ENCODE measurements at regions not wholly inside any gene's neighbourhood (a gene's known extent, or its start where the extent isn't known, plus 50 kb on each side); places are given as distances from the start of the nearest gene placed in this dataset.

GRCh38 chr3:66662894-66663293 is 162.1 kb upstream of the LRIG1 start:
- Histone ChIP-seq H3K4me3 (no peak overlapping the region), H3K9me3 (replicated peaks in 1 of 3) (no peaks in the 10 kb centered on the region), H3K4me1 (replicated peaks in 1 of 2) (no peaks in the 10 kb centered on the region), H3K36me3 (replicated peaks in 1 of 2) (no peaks in the 10 kb centered on the region), H3K27me3 (no peaks in the 10 kb centered on the region), H3K27ac (no peak overlapping the region)
- intact Hi-C loops (cut with DNase I) = no loop called here
- TF ChIP-seq CTCF (IDR thresholded peaks at IDR 0.05) = no peak
- no peak for TF ChIP-seq POLR2A (IDR thresholded peaks at IDR 0.05)
- no peak for DNase-seq
- 77 to 81% (median 79%) methylated on average over 6 of the region's 6 CpGs for WGBS, 4 donors

- no peak for DNase-seq
- 78 to 87% (median 81%) methylated on average over 5 of the region's 5 CpGs for WGBS, 4 donors
- H3K9me3 ChIP-seq (replicated peaks in 1 of 3) = no peaks in the 10 kb centered on the region
- H3K36me3 ChIP-seq (replicated peaks in 1 of 2) = no peaks in the 10 kb centered on the region
- no peak overlapping the region for H3K4me3 ChIP-seq
- H3K4me1 ChIP-seq (replicated peaks in 1 of 2) = no peaks in the 10 kb centered on the region
- intact Hi-C loops (cut with DNase I) = no loop called here
- H3K27me3 ChIP-seq = no peaks in the 10 kb centered on the region
- no peak overlapping the region for H3K27ac ChIP-seq
- no peak for TF ChIP-seq CTCF (IDR thresholded peaks at IDR 0.05)
- TF ChIP-seq POLR2A (IDR thresholded peaks at IDR 0.05) = no peak
Measured at GRCh38 chr3:66665021-66665695, 164.3 kb upstream of the LRIG1 start.

- no peaks in the 10 kb centered on the region for H3K36me3 ChIP-seq (replicated peaks in 1 of 2)
- no peak overlapping the region for H3K27ac ChIP-seq
- H3K4me1 ChIP-seq (replicated peaks in 1 of 2) = no peaks in the 10 kb centered on the region
- no peak overlapping the region for H3K4me3 ChIP-seq
- intact Hi-C loops (cut with DNase I) = no loop called here
- no peak for DNase-seq
- H3K9me3 ChIP-seq (replicated peaks in 1 of 3) = no peaks in the 10 kb centered on the region
- no peaks in the 10 kb centered on the region for H3K27me3 ChIP-seq
- TF ChIP-seq CTCF (IDR thresholded peaks at IDR 0.05) = no peak
Measured at GRCh38 chr3:66666362-66666761, 165.5 kb upstream of the LRIG1 start.

- Histone ChIP-seq H3K27ac (no peak overlapping the region), H3K9me3 (replicated peaks in 1 of 3) (no peaks in the 10 kb centered on the region), H3K4me1 (replicated peaks in 1 of 2) (no peaks in the 10 kb centered on the region), H3K27me3 (no peaks in the 10 kb centered on the region), H3K36me3 (replicated peaks in 1 of 2) (no peaks in the 10 kb centered on the region), H3K4me3 (no peak overlapping the region)
- intact Hi-C loops (cut with DNase I) = no loop called here
- DNase-seq = no peak
- no peak for TF ChIP-seq POLR2A (IDR thresholded peaks at IDR 0.05)
- TF ChIP-seq CTCF (IDR thresholded peaks at IDR 0.05) = no peak
- WGBS, 4 donors = 36 to 60% (median 45%) methylated on average over 1 of the region's 1 CpG
Measured at GRCh38 chr3:66667263-66667662, 166.4 kb upstream of the LRIG1 start.

All from adrenal gland (tissue), 9 donors.